Cerebellar cortex (tissue), 1 donor: ENCODE measurements at regions not wholly inside any gene's neighbourhood (a gene's known extent, or its start where the extent isn't known, plus 50 kb on each side); places are given as distances from the start of the nearest gene placed in this dataset.

ENCODE experiments used
- DNase-seq: peaks from one replicate; pipeline ENCODE4 v3.0.0-alpha.2; 2015; ENCODE audit warnings: low spot score

GRCh38 chr18:44229693-44230108, 451.0 kb upstream of the SETBP1 start:
- DNase-seq: peak; percentile 86

GRCh38 chr18:44231936-44232335, 448.8 kb upstream of the SETBP1 start:
- DNase-seq: no peak

- no peak for DNase-seq
Measured at GRCh38 chr18:44232500-44232899, 448.2 kb upstream of the SETBP1 start.

GRCh38 chr18:44238454-44238853, 442.2 kb upstream of the SETBP1 start:
- no peak for DNase-seq

- DNase-seq: no peak
Measured at GRCh38 chr18:44238911-44239310, 441.8 kb upstream of the SETBP1 start.

GRCh38 chr18:44241020-44241419, 439.7 kb upstream of the SETBP1 start:
- DNase-seq: no peak

- no peak for DNase-seq
Measured at GRCh38 chr18:44245019-44245418, 435.7 kb upstream of the SETBP1 start.

- DNase-seq: no peak
Measured at GRCh38 chr18:44246001-44246400, 434.7 kb upstream of the SETBP1 start.

- DNase-seq: no peak
Measured at GRCh38 chr18:44258086-44258485, 422.6 kb upstream of the SETBP1 start.

GRCh38 chr18:44258576-44258975, 422.1 kb upstream of the SETBP1 start:
- no peak for DNase-seq

- no peak for DNase-seq
Measured at GRCh38 chr18:44259610-44260009, 421.1 kb upstream of the SETBP1 start.

- no peak for DNase-seq
Measured at GRCh38 chr18:44265437-44265836, 415.3 kb upstream of the SETBP1 start.

GRCh38 chr18:44273298-44273697, 407.4 kb upstream of the SETBP1 start:
- no peak for DNase-seq

GRCh38 chr18:44280479-44280878, 400.2 kb upstream of the SETBP1 start:
- no peak for DNase-seq

- no peak for DNase-seq
Measured at GRCh38 chr18:44286049-44286448, 394.6 kb upstream of the SETBP1 start.

- DNase-seq: no peak
Measured at GRCh38 chr18:44290366-44290977, 390.2 kb upstream of the SETBP1 start.

GRCh38 chr18:44298566-44298965, 382.1 kb upstream of the SETBP1 start:
- DNase-seq: no peak

GRCh38 chr18:44309185-44309584, 371.5 kb upstream of the SETBP1 start:
- no peak for DNase-seq

GRCh38 chr18:44320619-44321460, 359.8 kb upstream of the SETBP1 start:
- DNase-seq: no peak

- no peak for DNase-seq
Measured at GRCh38 chr18:44321868-44322590, 358.7 kb upstream of the SETBP1 start.

- DNase-seq: no peak
Measured at GRCh38 chr18:44323125-44323524, 357.6 kb upstream of the SETBP1 start.

GRCh38 chr18:44324361-44324760, 356.3 kb upstream of the SETBP1 start:
- no peak for DNase-seq
